ENCODE measurements at regions not wholly inside any gene's neighbourhood (a gene's known extent, or its start where the extent isn't known, plus 50 kb on each side); places are given as distances from the start of the nearest gene placed in this dataset.
"Not testable (repeated sequence)": the region's sequence is repeated elsewhere in the genome, so short reads cannot be mapped to it uniquely, and the experiment has no call there.

DNA sequence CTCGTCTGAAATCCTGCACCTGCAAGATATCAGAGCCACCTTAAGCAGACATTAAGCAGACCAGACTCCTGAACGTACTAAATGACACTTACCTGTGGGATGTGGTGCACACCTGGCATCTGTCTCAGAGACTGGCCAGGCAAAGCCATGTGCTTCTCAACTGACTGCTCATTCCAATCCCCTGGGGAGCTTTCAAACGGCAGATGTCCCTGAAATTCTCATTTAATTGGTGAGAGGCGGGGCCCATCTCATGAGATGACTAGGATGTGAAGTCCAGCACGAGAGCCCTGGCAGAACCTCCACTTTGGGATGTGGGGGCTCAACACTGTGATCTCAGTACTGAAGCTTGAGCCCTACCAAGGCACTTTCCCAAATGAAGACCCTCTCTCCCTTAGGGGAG, 84.9 kb upstream of the HMGXB4 start:
- Mint-ChIP-seq H3K4me1 (no peaks in the 10 kb centered on the region), H3K4me3 (no peak overlapping the region), H3K9me3 (no peaks in the 10 kb centered on the region), H3K27ac (no peak overlapping the region), H3K36me3 (no peaks in the 10 kb centered on the region)
- ATAC-seq (no peak), DNase-seq (ENCODE audit: low spot score in 2 of 2) (no peak)

DNA sequence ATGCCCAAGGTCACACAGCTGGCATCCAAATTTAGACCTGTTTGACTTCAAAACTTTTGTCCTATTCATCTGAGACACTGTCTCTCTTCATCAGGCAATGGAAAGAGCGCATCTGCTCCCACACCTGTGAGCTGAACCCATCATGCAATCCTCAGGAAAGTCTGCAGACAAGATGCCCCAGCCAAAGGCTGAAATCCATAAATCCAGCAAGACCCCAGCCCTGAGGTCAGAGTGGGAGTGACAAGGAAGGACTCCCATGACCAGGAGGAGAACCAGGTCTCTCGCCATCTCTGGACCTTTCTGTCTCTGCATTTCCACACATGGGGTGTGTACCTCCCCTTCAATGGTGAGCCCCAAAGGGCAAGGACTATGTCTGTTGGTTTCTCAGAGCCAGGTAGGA, 83.6 kb upstream of the HMGXB4 start:
- Mint-ChIP-seq H3K4me1 (no peaks in the 10 kb centered on the region), H3K36me3 (no peaks in the 10 kb centered on the region)

DNA sequence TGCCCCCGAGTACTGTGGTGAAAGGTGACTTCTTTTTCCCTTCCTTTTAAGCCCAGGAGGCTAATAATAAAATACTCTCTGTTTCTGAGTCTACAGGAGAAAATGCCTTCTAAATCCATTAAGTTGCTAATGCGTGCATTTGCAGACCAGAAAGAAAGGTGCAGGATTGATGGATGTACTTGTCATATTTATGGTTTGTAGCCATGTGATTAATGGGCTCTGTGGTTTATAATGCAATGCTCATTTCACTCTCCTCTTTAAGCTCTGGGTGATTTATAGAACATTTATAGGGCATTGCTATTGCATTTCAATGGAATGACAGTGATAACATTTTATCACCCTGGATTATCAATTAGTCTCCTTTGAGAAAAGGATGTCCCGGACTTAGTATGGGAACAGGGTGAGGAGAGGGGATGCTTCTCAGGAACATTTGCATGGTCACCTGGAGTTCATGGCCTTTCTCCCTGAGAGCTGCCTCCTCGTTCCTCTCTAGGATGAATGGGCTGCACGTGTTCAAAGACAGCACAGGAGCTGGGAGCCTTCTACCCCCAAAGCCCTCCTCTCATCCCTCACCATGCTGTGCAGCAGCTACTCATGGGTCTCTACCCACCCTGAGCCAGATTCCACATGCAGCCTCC, 82.8 kb upstream of the HMGXB4 start:
- no peak for ATAC-seq
- Mint-ChIP-seq H3K9me3 (no peaks in the 10 kb centered on the region), H3K27ac (no peak overlapping the region), H3K4me3 (no peak overlapping the region), H3K4me1 (no peaks in the 10 kb centered on the region), H3K36me3 (no peaks in the 10 kb centered on the region)
- no peak for DNase-seq (ENCODE audit: low spot score in 2 of 2)

More for the DNA sequence above, 83.6 kb upstream of the HMGXB4 start:
- ATAC-seq (peak; percentile 16), DNase-seq (ENCODE audit: low spot score in 2 of 2) (no peak)
- Mint-ChIP-seq H3K4me3 (no peak overlapping the region), H3K27ac (no peak overlapping the region), H3K9me3 (no peaks in the 10 kb centered on the region)

DNA sequence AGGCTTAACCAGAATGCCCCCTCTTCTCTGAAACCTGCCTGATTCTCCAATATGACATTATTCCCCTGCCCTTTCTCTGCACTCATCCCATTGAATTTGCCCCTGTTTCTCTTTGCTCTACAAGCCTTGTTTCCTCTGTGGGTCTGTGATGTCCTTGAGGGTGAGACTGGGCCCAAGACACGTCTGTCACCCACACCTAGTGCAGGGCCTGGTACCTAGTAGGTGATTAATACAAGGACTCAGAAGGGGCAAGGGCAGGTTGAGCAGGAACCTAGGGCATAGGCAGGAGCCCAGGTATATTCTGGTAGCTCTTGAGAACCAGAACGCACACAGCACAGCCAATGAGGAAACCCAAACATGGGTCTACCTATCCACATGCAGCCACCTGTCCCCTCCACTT, 81.9 kb upstream of the HMGXB4 start:
- ATAC-seq (no peak), DNase-seq (ENCODE audit: low spot score in 2 of 2) (no peak)
- H3K27ac Mint-ChIP-seq = no peak overlapping the region
- no peak overlapping the region for H3K4me3 Mint-ChIP-seq
- H3K9me3 Mint-ChIP-seq = no peaks in the 10 kb centered on the region
- no peaks in the 10 kb centered on the region for H3K36me3 Mint-ChIP-seq
- no peaks in the 10 kb centered on the region for H3K4me1 Mint-ChIP-seq

DNA sequence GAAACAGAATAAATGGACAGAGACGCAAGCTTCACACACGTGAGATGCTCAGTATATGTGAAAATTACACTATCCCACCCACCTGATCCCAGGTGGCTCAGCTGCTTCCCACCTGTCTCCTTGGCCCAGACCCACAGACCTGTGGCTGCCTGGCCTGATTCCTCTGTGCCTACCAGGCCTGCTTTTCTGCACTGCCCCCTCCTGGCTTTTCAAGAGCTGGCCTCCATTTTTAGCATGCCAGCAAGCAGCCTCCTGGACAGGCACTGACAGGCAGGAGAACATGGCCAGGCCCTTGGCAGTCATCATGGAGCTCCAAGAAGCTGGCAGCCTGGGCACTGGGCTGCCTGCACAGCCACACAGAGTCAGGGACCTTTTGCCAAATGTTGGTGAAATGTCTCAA, 79.5 kb upstream of the HMGXB4 start:
- Mint-ChIP-seq H3K4me3 (no peak overlapping the region), H3K36me3 (no peaks in the 10 kb centered on the region), H3K9me3 (no peaks in the 10 kb centered on the region), H3K4me1 (no peaks in the 10 kb centered on the region), H3K27ac (no peak overlapping the region)
- no peak for DNase-seq (ENCODE audit: low spot score in 2 of 2)
- ATAC-seq = no peak

DNA sequence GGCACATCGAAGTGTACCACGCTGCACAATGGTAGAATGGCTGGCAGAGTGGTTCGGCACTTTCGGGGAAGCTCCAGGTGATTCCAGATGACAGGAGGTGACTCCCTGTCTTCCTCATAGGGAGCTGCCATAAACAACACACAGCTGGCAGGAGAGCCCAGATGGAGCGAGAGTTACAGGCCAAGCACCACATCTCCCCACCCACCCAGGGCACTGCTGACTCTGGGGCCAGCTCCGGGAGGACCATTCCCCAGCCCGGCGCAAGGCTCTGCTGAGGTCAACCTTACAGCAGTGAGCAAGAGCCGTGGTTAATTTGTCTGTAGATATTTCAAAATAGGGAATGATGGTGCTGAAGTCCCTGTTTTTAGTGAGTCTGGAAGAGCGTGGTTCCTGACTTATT, 78.8 kb upstream of the HMGXB4 start:
- no peak overlapping the region for H3K4me3 Mint-ChIP-seq
- no peak overlapping the region for H3K27ac Mint-ChIP-seq
- DNase-seq (ENCODE audit: low spot score in 2 of 2) = no peak
- H3K4me1 Mint-ChIP-seq = no peaks in the 10 kb centered on the region
- ATAC-seq = no peak
- no peaks in the 10 kb centered on the region for H3K36me3 Mint-ChIP-seq
- H3K9me3 Mint-ChIP-seq = no peaks in the 10 kb centered on the region

DNA sequence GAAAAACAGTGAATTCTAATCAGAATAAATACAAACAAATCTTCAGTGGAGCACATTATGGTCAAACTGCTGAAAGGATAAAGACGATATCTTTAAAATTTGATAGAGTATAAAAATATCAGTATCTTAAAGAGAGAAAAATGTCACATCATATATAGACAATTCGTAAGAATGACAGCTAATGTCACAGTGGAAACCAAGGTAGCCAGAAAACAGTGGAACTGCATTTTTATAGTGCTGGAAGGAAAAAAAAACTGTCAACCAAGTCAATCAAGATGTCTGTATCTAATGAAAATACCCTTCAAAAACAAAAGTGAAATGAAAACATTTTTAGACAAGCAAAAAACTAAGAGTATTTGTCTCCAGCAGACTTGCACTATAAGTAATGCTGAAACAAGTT, 73.4 kb upstream of the HMGXB4 start:
- no peak for ATAC-seq
- no peaks in the 10 kb centered on the region for H3K36me3 Mint-ChIP-seq
- no peak overlapping the region for H3K27ac Mint-ChIP-seq
- no peak for DNase-seq (ENCODE audit: low spot score in 2 of 2)
- peaks cover 7% of the 10 kb centered on the region for H3K9me3 Mint-ChIP-seq
- no peaks in the 10 kb centered on the region for H3K4me1 Mint-ChIP-seq
- H3K4me3 Mint-ChIP-seq = no peak overlapping the region

GRCh38 chr22:35186492-35186891, 70.8 kb upstream of the HMGXB4 start:
- H3K9me3 Mint-ChIP-seq = peaks cover 11% of the 10 kb centered on the region
- ATAC-seq = no peak
- no peaks in the 10 kb centered on the region for H3K36me3 Mint-ChIP-seq
- H3K4me3 Mint-ChIP-seq = no peak overlapping the region
- no peak for DNase-seq (ENCODE audit: low spot score in 2 of 2)
- no peaks in the 10 kb centered on the region for H3K4me1 Mint-ChIP-seq
- no peak overlapping the region for H3K27ac Mint-ChIP-seq

GRCh38 chr22:35188930-35189329, 68.4 kb upstream of the HMGXB4 start:
- not testable (repeated sequence) for H3K4me3 Mint-ChIP-seq; H3K36me3 Mint-ChIP-seq; DNase-seq (ENCODE audit: low spot score in 2 of 2); ATAC-seq; H3K4me1 Mint-ChIP-seq; H3K27ac Mint-ChIP-seq
- H3K9me3 Mint-ChIP-seq = peaks cover 11% of the 10 kb centered on the region

DNA sequence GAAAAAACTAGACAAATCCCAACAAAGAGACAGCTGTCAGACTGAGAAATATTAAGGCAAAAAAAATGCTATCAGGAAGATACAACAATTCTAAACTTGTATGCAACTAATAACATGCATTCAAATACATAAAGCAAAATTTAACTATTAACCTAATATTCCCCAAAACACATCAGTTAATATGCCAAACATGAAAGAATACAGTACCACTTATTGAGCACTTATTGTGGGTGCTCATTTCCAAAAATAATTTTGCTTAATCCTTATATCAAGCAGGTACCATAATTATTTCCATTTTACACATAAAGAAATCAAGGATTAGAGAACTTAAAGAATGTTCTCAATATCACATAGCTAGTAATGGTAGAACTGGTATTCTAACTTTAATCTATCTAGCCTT, 67.7 kb upstream of the HMGXB4 start:
- DNase-seq (ENCODE audit: low spot score in 2 of 2) = no peak
- Mint-ChIP-seq H3K4me1 (no peaks in the 10 kb centered on the region), H3K36me3 (no peaks in the 10 kb centered on the region), H3K27ac (no peak overlapping the region), H3K9me3 (peaks cover 11% of the 10 kb centered on the region), H3K4me3 (no peak overlapping the region)
- no peak for ATAC-seq

- Mint-ChIP-seq H3K4me1 (no peaks in the 10 kb centered on the region), H3K36me3 (no peaks in the 10 kb centered on the region), H3K4me3 (no peak overlapping the region), H3K9me3 (peaks cover 11% of the 10 kb centered on the region), H3K27ac (no peak overlapping the region)
- ATAC-seq (no peak), DNase-seq (ENCODE audit: low spot score in 2 of 2) (no peak)
These were observed 65.9 kb upstream of the HMGXB4 start for GRCh38 chr22:35191412-35191811.

- no peaks in the 10 kb centered on the region for H3K36me3 Mint-ChIP-seq
- ATAC-seq (no peak), DNase-seq (ENCODE audit: low spot score in 2 of 2) (no peak)
- H3K9me3 Mint-ChIP-seq = peaks cover 11% of the 10 kb centered on the region
- H3K27ac Mint-ChIP-seq = no peak overlapping the region
- H3K4me1 Mint-ChIP-seq = no peaks in the 10 kb centered on the region
- H3K4me3 Mint-ChIP-seq = no peak overlapping the region
These were observed 65.0 kb upstream of the HMGXB4 start for GRCh38 chr22:35192129-35192918.

GRCh38 chr22:35195226-35195625, 62.1 kb upstream of the HMGXB4 start:
- H3K9me3 Mint-ChIP-seq = no peaks in the 10 kb centered on the region
- ATAC-seq = no peak
- no peaks in the 10 kb centered on the region for H3K4me1 Mint-ChIP-seq
- H3K36me3 Mint-ChIP-seq = no peaks in the 10 kb centered on the region
- DNase-seq (ENCODE audit: low spot score in 2 of 2) = no peak
- no peak overlapping the region for H3K27ac Mint-ChIP-seq
- no peak overlapping the region for H3K4me3 Mint-ChIP-seq

DNA sequence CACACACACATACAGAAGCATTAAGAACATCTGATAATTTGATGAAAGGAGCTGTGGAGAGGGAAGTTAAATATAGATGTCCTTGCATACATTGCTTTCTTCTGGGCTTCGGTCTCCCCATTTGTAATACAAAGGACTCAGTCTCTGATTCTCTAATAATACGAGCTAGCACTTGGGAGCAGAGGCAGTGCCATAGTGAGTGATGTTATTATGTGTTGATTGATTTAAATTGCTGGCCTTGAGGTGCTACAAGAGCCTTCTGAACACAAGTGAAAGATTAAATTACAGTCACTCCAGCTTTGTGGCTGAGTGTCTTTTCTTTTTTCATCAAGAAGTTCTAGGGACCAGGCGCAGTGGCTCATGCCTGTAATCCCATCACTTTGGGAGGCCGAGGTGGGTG, 61.5 kb upstream of the HMGXB4 start:
- no peaks in the 10 kb centered on the region for H3K9me3 Mint-ChIP-seq
- H3K4me1 Mint-ChIP-seq = no peaks in the 10 kb centered on the region
- H3K4me3 Mint-ChIP-seq = no peak overlapping the region
- ATAC-seq = no peak
- DNase-seq (ENCODE audit: low spot score in 2 of 2) = no peak
- no peak overlapping the region for H3K27ac Mint-ChIP-seq
- no peaks in the 10 kb centered on the region for H3K36me3 Mint-ChIP-seq

DNA sequence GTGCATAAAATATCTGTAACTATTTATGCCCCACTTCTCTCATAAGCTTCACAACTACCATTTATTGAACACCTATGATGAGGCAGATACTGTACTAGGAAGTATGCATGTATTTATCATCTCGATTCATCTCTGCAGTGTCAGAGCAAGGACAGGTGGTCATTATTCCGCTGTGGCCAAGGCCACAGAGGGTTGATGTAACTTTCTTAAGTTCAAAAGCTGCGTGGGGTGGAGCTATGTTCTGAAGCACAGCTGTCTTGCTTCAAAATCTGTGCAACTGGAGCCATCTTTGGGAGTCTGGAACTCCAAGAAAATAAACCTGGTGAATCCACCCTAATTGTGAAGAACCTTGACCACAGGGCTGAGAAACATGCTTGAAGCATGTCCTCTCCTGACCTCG, 60.2 kb upstream of the HMGXB4 start:
- H3K4me1 Mint-ChIP-seq = no peaks in the 10 kb centered on the region
- ATAC-seq (no peak), DNase-seq (ENCODE audit: low spot score in 2 of 2) (no peak)
- H3K27ac Mint-ChIP-seq = no peak overlapping the region
- no peak overlapping the region for H3K4me3 Mint-ChIP-seq
- no peaks in the 10 kb centered on the region for H3K9me3 Mint-ChIP-seq
- H3K36me3 Mint-ChIP-seq = no peaks in the 10 kb centered on the region

GRCh38 chr22:35197886-35198285, 59.4 kb upstream of the HMGXB4 start:
- DNase-seq (ENCODE audit: low spot score in 2 of 2) = no peak
- ATAC-seq = no peak
- Mint-ChIP-seq H3K27ac (no peak overlapping the region), H3K4me1 (no peaks in the 10 kb centered on the region), H3K4me3 (no peak overlapping the region), H3K36me3 (no peaks in the 10 kb centered on the region), H3K9me3 (no peaks in the 10 kb centered on the region)
